ENCODE measurements at regions not wholly inside any gene's neighbourhood (a gene's known extent, or its start where the extent isn't known, plus 50 kb on each side); places are given as distances from the start of the nearest gene placed in this dataset.

- TF ChIP-seq EZH2 (IDR thresholded peaks at IDR 0.05), result no peak
- no peak for TF ChIP-seq POLR2AphosphoS5 (IDR thresholded peaks at IDR 0.05; ENCODE audit: borderline replicate concordance, low read depth, low read length)
Observed at GRCh38 chr1:80375662-80376061, 1369.1 kb upstream of the ADGRL4 start.

Data from SK-N-MC (cell line).